GM12874 (cell line): ENCODE measurements at regions not wholly inside any gene's neighbourhood (a gene's known extent, or its start where the extent isn't known, plus 50 kb on each side); places are given as distances from the start of the nearest gene placed in this dataset.

Source experiments
- CTCF ChIP-seq: IDR thresholded peaks from 2 replicates; pipeline ENCODE4 v1.5.1; 2011; ENCODE audit warnings: low read depth, mild to moderate bottlenecking, control low read depth, low read length, moderate library complexity; ENCODE audit not compliant: insufficient read depth

DNA sequence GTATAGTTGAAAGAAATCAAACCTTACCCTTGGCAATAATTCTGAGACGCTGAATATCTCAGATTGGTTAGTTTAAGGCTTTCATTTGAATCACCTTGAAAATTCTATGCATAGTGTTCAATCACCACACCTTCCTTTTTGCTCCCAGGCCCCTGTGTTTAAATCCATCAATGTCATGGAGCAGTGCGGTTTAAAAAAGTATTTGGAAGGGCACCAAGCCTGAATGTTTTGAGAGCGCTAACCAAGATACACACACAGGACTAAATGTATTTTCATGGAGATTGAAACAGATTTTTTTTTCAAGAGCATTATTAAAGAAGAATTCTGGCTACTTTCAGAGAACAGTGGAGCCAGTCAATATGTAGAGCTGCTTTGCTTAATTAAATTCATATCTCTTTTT, 195.7 kb downstream of the CENPW start:
- TF ChIP-seq CTCF = no peak

DNA sequence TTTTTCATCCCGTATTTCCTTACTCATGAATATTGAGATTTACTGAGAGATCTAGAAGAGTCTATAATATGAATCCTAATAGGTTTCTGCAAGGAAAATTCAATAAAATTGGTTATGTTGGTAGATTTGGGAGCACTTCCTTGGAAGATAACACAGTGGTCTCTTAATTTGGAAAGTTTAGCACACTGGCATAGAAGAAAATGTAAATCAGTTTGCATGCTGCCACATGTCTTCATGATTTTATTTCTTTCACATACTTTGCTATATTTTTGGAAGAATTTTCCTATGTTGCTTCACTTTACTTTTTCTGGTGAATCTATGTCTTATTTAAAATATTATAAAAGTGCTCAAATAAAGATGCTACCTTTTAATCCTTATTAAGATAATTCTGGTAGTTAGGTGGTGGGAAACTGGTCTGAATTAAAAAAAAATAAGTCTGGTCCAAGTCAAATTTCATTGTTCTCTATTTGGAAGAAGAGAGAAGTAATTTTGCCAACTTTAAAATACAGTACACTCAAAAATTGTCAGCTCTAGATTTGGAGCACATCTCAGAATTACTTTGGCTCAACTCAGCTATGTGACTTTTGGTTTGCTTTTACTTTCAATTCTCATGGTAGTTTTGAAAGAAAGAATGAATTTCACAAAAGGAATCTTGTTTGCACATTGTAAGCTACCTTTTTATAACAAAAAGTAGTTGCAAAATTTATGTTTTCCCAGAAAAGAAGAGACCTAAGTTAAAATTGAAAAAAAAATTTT, 197.3 kb downstream of the CENPW start:
- no peak for TF ChIP-seq CTCF

DNA sequence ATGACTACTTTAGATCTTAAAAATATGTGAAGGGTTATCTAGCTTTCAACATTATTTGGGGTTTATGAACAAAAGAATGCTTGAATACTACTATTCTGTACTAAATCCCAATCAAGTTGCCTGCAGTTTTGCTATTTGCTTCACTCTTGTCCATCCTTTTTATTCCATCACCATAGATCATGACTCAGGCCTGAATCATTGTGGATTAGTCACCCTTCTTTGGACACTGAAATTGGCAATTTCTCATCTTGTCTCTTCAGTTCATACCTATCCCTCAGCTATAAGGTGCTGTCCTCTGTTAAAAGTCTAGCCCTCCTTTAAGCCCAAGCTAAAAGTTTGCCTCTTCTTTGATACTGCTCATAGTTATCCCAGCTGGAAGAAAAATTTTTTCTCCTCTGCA, 199.1 kb downstream of the CENPW start:
- TF ChIP-seq CTCF = no peak

- no peak for TF ChIP-seq CTCF
Measured at GRCh38 chr6:126540161-126540560, 200.2 kb downstream of the CENPW start.

DNA sequence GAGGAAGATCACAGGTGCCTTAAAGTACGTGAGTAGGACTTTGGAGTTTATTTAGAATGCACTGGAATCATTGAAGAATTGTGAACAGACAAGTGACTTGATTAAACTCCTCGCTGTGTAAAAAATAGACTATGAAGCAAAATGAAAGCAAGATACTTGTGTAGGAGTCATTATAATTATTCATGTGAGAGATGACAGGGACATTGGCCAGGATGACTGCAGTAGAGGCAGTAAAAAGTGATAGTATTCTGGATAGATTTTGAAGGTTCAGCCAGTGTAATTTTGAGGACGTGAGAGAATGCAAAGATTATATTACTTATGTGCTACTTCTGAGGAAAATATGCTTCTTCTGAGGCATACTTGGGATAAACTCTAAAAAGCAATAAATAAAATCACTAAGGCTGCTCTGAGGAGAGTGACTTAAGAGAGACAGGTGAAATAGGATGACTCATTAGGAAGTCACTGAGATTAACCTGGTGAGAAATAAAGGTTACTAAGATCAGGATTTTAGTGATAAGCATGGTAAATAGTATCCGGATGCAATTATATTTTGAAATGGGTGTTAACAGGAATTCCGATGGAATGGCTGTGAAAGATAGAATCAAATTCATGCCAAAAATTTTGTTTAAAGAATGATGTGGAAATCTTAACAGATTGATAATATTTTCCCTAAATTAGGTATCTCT, 202.0 kb downstream of the CENPW start:
- TF ChIP-seq CTCF = no peak

DNA sequence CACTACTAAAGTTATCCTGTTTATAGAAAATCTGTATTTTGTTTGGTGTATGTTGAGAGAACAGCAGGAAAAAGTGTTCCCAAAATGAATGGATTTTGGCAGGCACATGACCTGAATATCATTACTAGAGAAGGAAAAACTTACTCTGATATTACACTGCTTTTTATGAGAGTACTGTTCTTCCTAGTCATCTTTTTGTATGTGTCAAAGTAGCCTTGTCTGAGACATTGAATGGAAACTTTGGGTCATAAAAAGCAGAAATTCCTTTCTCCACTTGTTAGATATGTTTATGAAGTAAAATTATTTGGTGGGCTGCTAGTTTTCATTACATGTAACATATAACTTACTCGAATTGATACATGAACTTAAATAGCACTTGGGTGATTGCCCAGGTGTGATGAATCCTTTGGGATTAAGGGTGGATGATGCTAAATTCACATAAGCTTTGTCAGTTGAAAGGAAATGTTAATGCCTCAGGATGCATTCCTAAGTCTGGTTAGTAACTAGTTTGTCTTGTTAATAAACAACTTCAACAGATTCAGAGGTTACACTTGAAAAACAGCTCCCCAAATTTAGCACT, 206.7 kb downstream of the CENPW start:
- no peak for TF ChIP-seq CTCF

- no peak for TF ChIP-seq CTCF
Measured at GRCh38 chr6:126548300-126548699, 208.4 kb downstream of the CENPW start.
